ENCODE measurements at regions not wholly inside any gene's neighbourhood (a gene's known extent, or its start where the extent isn't known, plus 50 kb on each side); places are given as distances from the start of the nearest gene placed in this dataset.

DNA sequence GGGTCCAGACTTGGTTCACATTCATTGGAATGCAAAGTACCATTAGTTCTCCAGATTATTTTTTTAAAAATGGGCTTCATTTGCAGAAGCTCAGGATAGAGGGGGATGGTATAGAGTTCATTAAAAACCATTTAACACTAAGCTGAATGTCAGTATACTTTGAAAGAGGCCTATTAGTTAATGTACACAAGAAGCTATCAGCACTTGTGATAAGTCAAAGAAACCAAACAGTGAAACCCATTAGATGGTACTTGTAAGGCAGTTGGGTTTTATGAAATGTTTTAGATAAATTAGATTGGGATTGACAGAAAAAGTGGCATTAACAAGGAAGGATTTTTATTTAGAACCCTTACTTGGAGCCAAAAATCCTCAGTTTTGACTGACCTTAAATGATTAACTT lies 229.2 kb upstream of the MPDZ start:
- no peaks in the 10 kb centered on the region for H3K9me3 ChIP-seq (ENCODE audit: low read length)
- H3K9ac ChIP-seq (ENCODE audit: low read length): no peak overlapping the region
- H3K9me2 ChIP-seq (ENCODE audit: low read depth, low read length): no peaks in the 10 kb centered on the region
- no peaks in the 10 kb centered on the region for H3K36me3 ChIP-seq (ENCODE audit: insufficient read depth, low read length)
- H2AFZ ChIP-seq (ENCODE audit: low read length): no peak overlapping the region
- H3K79me2 ChIP-seq (ENCODE audit: insufficient read depth, low read length): no peaks in the 10 kb centered on the region
- no peak overlapping the region for H3K27ac ChIP-seq (ENCODE audit: low read depth, low read length, poor library complexity, severe bottlenecking)
- 0 out of 2 replicates have a peak, but pooled peaks cover 3% of the 10 kb centered on the region for H3K27me3 ChIP-seq (ENCODE audit: insufficient read depth, low read length)
- no peaks in the 10 kb centered on the region for H4K20me1 ChIP-seq (ENCODE audit: insufficient read depth, low read length)
- TF ChIP-seq, protein P1, sequence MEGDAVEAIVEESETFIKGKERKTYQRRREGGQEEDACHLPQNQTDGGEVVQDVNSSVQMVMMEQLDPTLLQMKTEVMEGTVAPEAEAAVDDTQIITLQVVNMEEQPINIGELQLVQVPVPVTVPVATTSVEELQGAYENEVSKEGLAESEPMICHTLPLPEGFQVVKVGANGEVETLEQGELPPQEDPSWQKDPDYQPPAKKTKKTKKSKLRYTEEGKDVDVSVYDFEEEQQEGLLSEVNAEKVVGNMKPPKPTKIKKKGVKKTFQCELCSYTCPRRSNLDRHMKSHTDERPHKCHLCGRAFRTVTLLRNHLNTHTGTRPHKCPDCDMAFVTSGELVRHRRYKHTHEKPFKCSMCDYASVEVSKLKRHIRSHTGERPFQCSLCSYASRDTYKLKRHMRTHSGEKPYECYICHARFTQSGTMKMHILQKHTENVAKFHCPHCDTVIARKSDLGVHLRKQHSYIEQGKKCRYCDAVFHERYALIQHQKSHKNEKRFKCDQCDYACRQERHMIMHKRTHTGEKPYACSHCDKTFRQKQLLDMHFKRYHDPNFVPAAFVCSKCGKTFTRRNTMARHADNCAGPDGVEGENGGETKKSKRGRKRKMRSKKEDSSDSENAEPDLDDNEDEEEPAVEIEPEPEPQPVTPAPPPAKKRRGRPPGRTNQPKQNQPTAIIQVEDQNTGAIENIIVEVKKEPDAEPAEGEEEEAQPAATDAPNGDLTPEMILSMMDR (IDR thresholded peaks at IDR 0.05; ENCODE audit: low read length): no peak
- TF ChIP-seq EZH2 (IDR thresholded peaks at IDR 0.05; ENCODE audit: borderline replicate concordance, low read length): no peak
- no peaks in the 10 kb centered on the region for H3K4me1 ChIP-seq (ENCODE audit: insufficient read depth, low read length, severe bottlenecking)
- no peak overlapping the region for H3K4me2 ChIP-seq (ENCODE audit: low read length)
- no peak overlapping the region for H3K4me3 ChIP-seq (ENCODE audit: low read depth, low read length, poor library complexity, severe bottlenecking)
- no peaks in the 10 kb centered on the region for H3F3A ChIP-seq (ENCODE audit: insufficient read depth, low read length)

- no peak overlapping the region for H2AFZ ChIP-seq (ENCODE audit: low read length)
- H3K4me2 ChIP-seq (ENCODE audit: low read length): no peak overlapping the region
- no peaks in the 10 kb centered on the region for H3K9me3 ChIP-seq (ENCODE audit: low read length)
- H3K9ac ChIP-seq (ENCODE audit: low read length): no peak overlapping the region
- no peak overlapping the region for H3K4me3 ChIP-seq (ENCODE audit: low read depth, low read length, poor library complexity, severe bottlenecking)
- H3K79me2 ChIP-seq (ENCODE audit: insufficient read depth, low read length): no peaks in the 10 kb centered on the region
- H3K4me1 ChIP-seq (ENCODE audit: insufficient read depth, low read length, severe bottlenecking): no peaks in the 10 kb centered on the region
- H3K27ac ChIP-seq (ENCODE audit: low read depth, low read length, poor library complexity, severe bottlenecking): no peak overlapping the region
- H4K20me1 ChIP-seq (ENCODE audit: insufficient read depth, low read length): no peaks in the 10 kb centered on the region
- H3K9me2 ChIP-seq (ENCODE audit: low read depth, low read length): no peaks in the 10 kb centered on the region
- no peaks in the 10 kb centered on the region for H3F3A ChIP-seq (ENCODE audit: insufficient read depth, low read length)
- H3K27me3 ChIP-seq (ENCODE audit: insufficient read depth, low read length): 0 out of 2 replicates have a peak, but pooled peaks cover 3% of the 10 kb centered on the region
- TF ChIP-seq, protein P1 (IDR thresholded peaks at IDR 0.05; ENCODE audit: low read length): no peak
- no peak for TF ChIP-seq EZH2 (IDR thresholded peaks at IDR 0.05; ENCODE audit: borderline replicate concordance, low read length)
- H3K36me3 ChIP-seq (ENCODE audit: insufficient read depth, low read length): no peaks in the 10 kb centered on the region
Observed at GRCh38 chr9:13508086-13508485, 228.6 kb upstream of the MPDZ start.

- H3K27me3 ChIP-seq (ENCODE audit: insufficient read depth, low read length): 0 out of 2 replicates have a peak, but pooled peaks cover 3% of the 10 kb centered on the region
Observed at GRCh38 chr9:13505797-13506196, 226.3 kb upstream of the MPDZ start.

More at GRCh38 chr9:13505797-13506196, 226.3 kb upstream of the MPDZ start:
- H3K79me2 ChIP-seq (ENCODE audit: insufficient read depth, low read length): no peaks in the 10 kb centered on the region
- H3K27ac ChIP-seq (ENCODE audit: low read depth, low read length, poor library complexity, severe bottlenecking): no peak overlapping the region
- H3K9me3 ChIP-seq (ENCODE audit: low read length): no peaks in the 10 kb centered on the region
- H3K9me2 ChIP-seq (ENCODE audit: low read depth, low read length): no peaks in the 10 kb centered on the region
- H3K4me1 ChIP-seq (ENCODE audit: insufficient read depth, low read length, severe bottlenecking): no peaks in the 10 kb centered on the region
- no peak overlapping the region for H3K4me2 ChIP-seq (ENCODE audit: low read length)
- TF ChIP-seq, protein P1 (IDR thresholded peaks at IDR 0.05; ENCODE audit: low read length): no peak
- TF ChIP-seq EZH2 (IDR thresholded peaks at IDR 0.05; ENCODE audit: borderline replicate concordance, low read length): no peak
- no peaks in the 10 kb centered on the region for H3F3A ChIP-seq (ENCODE audit: insufficient read depth, low read length)
- H2AFZ ChIP-seq (ENCODE audit: low read length): no peak overlapping the region
- H4K20me1 ChIP-seq (ENCODE audit: insufficient read depth, low read length): no peaks in the 10 kb centered on the region
- H3K4me3 ChIP-seq (ENCODE audit: low read depth, low read length, poor library complexity, severe bottlenecking): no peak overlapping the region
- H3K9ac ChIP-seq (ENCODE audit: low read length): no peak overlapping the region
- no peaks in the 10 kb centered on the region for H3K36me3 ChIP-seq (ENCODE audit: insufficient read depth, low read length)
